Parathyroid adenoma (tissue), 2 donors: ENCODE measurements at regions not wholly inside any gene's neighbourhood (a gene's known extent, or its start where the extent isn't known, plus 50 kb on each side); places are given as distances from the start of the nearest gene placed in this dataset.

Experiments
- H2AFZ ChIP-seq: fragments of 300-600 bp; sonication (generic); one replicate; pipeline ENCODE4 v1.7.0; 2017; ENCODE audit warnings: antibody characterized with exemption, mild to moderate bottlenecking
- H3K27ac ChIP-seq: fragments of 300-600 bp; sonication (generic); one replicate; pipeline ENCODE4 v1.7.0; 2017
- H3K27me3 ChIP-seq: fragments of 300-600 bp; sonication (generic); one replicate; pipeline ENCODE4 v1.7.0; 2017; ENCODE audit warnings: low read length; ENCODE audit not compliant: control insufficient read depth, insufficient read depth
- H3K36me3 ChIP-seq: fragments of 300-600 bp; sonication (generic); one replicate; pipeline ENCODE4 v1.7.0; 2017; ENCODE audit warnings: low read length; ENCODE audit not compliant: control insufficient read depth, insufficient read depth
- H3K4me1 ChIP-seq: fragments of 300-600 bp; sonication (generic); one replicate; pipeline ENCODE4 v1.7.0; 2017; ENCODE audit warnings: control low read depth
- H3K4me2 ChIP-seq: fragments of 300-600 bp; sonication (generic); one replicate; pipeline ENCODE4 v1.7.0; 2017; ENCODE audit warnings: low read length
- H3K4me3 ChIP-seq: fragments of 300-600 bp; sonication (generic); one replicate; pipeline ENCODE4 v1.7.0; 2017; ENCODE audit warnings: low read depth, low read length
- H3K79me2 ChIP-seq: fragments of 300-600 bp; sonication (generic); one replicate; pipeline ENCODE4 v1.7.0; 2017; ENCODE audit warnings: control low read depth
- H3K9ac ChIP-seq: fragments of 300-600 bp; sonication (generic); one replicate; pipeline ENCODE4 v1.7.0; 2017; ENCODE audit warnings: mild to moderate bottlenecking
- H3K9me3 ChIP-seq: fragments of 300-600 bp; sonication (generic); one replicate; pipeline ENCODE4 v1.7.0; 2017; ENCODE audit warnings: low read length; ENCODE audit not compliant: control insufficient read depth
- CTCF ChIP-seq: fragments of 300-600 bp; sonication (generic); IDR thresholded peaks from one replicate; pipeline ENCODE4 v1.7.0; 2017; ENCODE audit warnings: antibody characterized with exemption, mild to moderate bottlenecking
- donor health status: primary hyperparathyroidism.

- Histone ChIP-seq H2AFZ (no peak overlapping the region), H3K4me2 (no peak overlapping the region), H3K4me3 (no peak overlapping the region), H3K4me1 (no peaks in the 10 kb centered on the region), H3K9me3 (no peaks in the 10 kb centered on the region), H3K27me3 (no peaks in the 10 kb centered on the region), H3K9ac (no peak overlapping the region), H3K36me3 (no peaks in the 10 kb centered on the region), H3K79me2 (no peaks in the 10 kb centered on the region), H3K27ac (no peak overlapping the region)
- TF ChIP-seq CTCF: no peak
These were observed 279.0 kb upstream of the ZFP64 start for GRCh38 chr20:52470561-52470960.

GRCh38 chr20:52469128-52469527 is 277.5 kb upstream of the ZFP64 start:
- no peak overlapping the region for H3K4me3 ChIP-seq
- no peaks in the 10 kb centered on the region for H3K4me1 ChIP-seq
- no peak overlapping the region for H3K27ac ChIP-seq
- H3K27me3 ChIP-seq: no peaks in the 10 kb centered on the region
- H3K36me3 ChIP-seq: no peaks in the 10 kb centered on the region
- H3K4me2 ChIP-seq: no peak overlapping the region
- no peaks in the 10 kb centered on the region for H3K79me2 ChIP-seq
- no peak overlapping the region for H3K9ac ChIP-seq
- no peaks in the 10 kb centered on the region for H3K9me3 ChIP-seq
- no peak overlapping the region for H2AFZ ChIP-seq
- TF ChIP-seq CTCF: no peak

GRCh38 chr20:52465991-52466390 is 274.4 kb upstream of the ZFP64 start:
- Histone ChIP-seq H3K9ac (no peak overlapping the region), H3K36me3 (no peaks in the 10 kb centered on the region), H3K9me3 (no peaks in the 10 kb centered on the region), H2AFZ (no peak overlapping the region), H3K4me3 (no peak overlapping the region), H3K4me1 (no peaks in the 10 kb centered on the region), H3K79me2 (no peaks in the 10 kb centered on the region), H3K4me2 (no peak overlapping the region), H3K27me3 (no peaks in the 10 kb centered on the region), H3K27ac (no peak overlapping the region)
- TF ChIP-seq CTCF: no peak

- Histone ChIP-seq H3K36me3 (no peaks in the 10 kb centered on the region), H3K4me1 (no peaks in the 10 kb centered on the region), H2AFZ (no peak overlapping the region), H3K27me3 (no peaks in the 10 kb centered on the region), H3K9me3 (no peaks in the 10 kb centered on the region), H3K4me2 (no peak overlapping the region), H3K9ac (no peak overlapping the region), H3K4me3 (no peak overlapping the region), H3K79me2 (no peaks in the 10 kb centered on the region), H3K27ac (no peak overlapping the region)
- no peak for TF ChIP-seq CTCF
These were observed 270.0 kb upstream of the ZFP64 start for GRCh38 chr20:52461582-52461981.

GRCh38 chr20:52459150-52459549 is 267.6 kb upstream of the ZFP64 start:
- no peaks in the 10 kb centered on the region for H3K9me3 ChIP-seq
- no peak overlapping the region for H3K4me3 ChIP-seq
- H3K9ac ChIP-seq: no peak overlapping the region
- H3K27me3 ChIP-seq: no peaks in the 10 kb centered on the region
- no peak overlapping the region for H3K27ac ChIP-seq
- H3K4me1 ChIP-seq: no peaks in the 10 kb centered on the region
- no peaks in the 10 kb centered on the region for H3K36me3 ChIP-seq
- H3K79me2 ChIP-seq: no peaks in the 10 kb centered on the region
- no peak overlapping the region for H3K4me2 ChIP-seq
- H2AFZ ChIP-seq: no peak overlapping the region
- no peak for TF ChIP-seq CTCF
